ENCODE measurements at regions not wholly inside any gene's neighbourhood (a gene's known extent, or its start where the extent isn't known, plus 50 kb on each side); places are given as distances from the start of the nearest gene placed in this dataset.

DNA sequence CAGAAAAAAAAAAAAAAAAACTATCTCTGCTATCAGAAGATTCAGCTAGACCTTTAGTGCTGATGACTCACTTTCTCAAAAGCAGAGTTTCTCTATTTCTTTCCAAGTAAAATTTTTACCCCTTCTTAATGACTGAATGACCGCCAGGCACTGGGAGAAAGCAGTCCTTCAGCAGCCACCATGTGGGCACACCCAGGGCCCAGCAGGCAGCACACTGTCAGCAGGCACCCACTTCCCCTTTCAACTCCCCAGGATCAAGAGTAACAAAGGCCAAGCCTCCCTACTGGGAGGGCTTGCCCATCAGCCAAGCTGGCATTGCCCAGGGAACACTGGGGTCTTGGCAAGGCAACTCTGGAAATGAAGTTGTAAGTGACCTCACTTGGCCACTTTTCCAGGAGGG lies 201.9 kb upstream of the MAMLD1 start:
- H3K4me3 ChIP-seq (ENCODE audit: low read depth, low read length) = no peak overlapping the region
- no peak for DNase-seq (ENCODE audit: low read depth)
- TF ChIP-seq, protein P1, sequence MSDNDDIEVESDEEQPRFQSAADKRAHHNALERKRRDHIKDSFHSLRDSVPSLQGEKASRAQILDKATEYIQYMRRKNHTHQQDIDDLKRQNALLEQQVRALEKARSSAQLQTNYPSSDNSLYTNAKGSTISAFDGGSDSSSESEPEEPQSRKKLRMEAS (IDR thresholded peaks at IDR 0.05; ENCODE audit: low read depth, low read length) = no peak
- no peak for TF ChIP-seq POLR2A (IDR thresholded peaks at IDR 0.05; ENCODE audit: extremely low read depth, insufficient read length)
- TF ChIP-seq MYC (IDR thresholded peaks at IDR 0.05; ENCODE audit: low read depth, low read length) = no peak
- no peak for TF ChIP-seq CTCF (IDR thresholded peaks at IDR 0.05; ENCODE audit: low read depth, low read length)

GRCh38 chrX:150162141-150162540 lies 201.0 kb upstream of the MAMLD1 start:
- TF ChIP-seq POLR2A (IDR thresholded peaks at IDR 0.05; ENCODE audit: extremely low read depth, insufficient read length) (no peak), CTCF (IDR thresholded peaks at IDR 0.05; ENCODE audit: low read depth, low read length) (no peak), MYC (IDR thresholded peaks at IDR 0.05; ENCODE audit: low read depth, low read length) (no peak)
- TF ChIP-seq, protein P1 (IDR thresholded peaks at IDR 0.05; ENCODE audit: low read depth, low read length) = no peak
- no peak for DNase-seq (ENCODE audit: low read depth)
- H3K4me3 ChIP-seq (ENCODE audit: low read depth, low read length) = no peak overlapping the region

DNA sequence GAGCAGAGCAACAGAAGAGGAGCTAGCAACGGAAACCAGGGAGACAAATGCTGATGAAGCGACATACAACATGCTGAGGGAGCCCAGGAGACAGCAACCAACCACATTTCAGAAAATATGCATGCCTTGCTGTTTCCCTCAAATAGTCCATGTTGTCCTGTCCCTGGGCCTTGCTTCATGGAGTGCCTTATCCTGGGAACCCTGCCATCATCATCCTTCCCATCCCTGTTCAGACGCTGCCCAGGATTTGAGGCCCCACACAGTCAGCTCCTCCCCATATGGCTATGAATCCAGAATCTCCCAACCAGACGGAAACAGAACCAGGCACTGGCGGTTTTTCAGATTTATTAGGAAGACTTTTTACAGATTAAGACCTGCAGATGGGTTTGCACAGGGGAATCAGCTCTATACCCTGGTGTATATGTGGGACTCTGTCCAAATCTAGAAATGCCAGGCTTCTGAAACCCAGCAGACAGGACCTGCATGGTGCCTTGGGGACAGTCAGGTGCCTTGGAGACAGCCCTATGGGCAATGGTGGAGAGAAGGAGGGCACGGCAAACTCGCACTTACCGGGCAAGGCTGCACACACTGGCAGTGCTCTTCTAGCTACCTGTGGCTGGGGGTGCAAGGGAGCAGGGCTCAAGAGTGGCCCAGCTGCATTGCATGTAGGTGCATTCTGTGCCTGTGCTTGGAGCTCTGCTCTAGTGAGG lies 199.7 kb upstream of the MAMLD1 start:
- no peak for TF ChIP-seq MYC (IDR thresholded peaks at IDR 0.05; ENCODE audit: low read depth, low read length)
- TF ChIP-seq, protein P1 (IDR thresholded peaks at IDR 0.05; ENCODE audit: low read depth, low read length) = no peak
- TF ChIP-seq CTCF (IDR thresholded peaks at IDR 0.05; ENCODE audit: low read depth, low read length) = no peak
- TF ChIP-seq POLR2A (IDR thresholded peaks at IDR 0.05; ENCODE audit: extremely low read depth, insufficient read length) = no peak

GRCh38 chrX:150163956-150164726 lies 199.0 kb upstream of the MAMLD1 start:
- TF ChIP-seq CTCF (IDR thresholded peaks at IDR 0.05; ENCODE audit: low read depth, low read length) (no peak), POLR2A (IDR thresholded peaks at IDR 0.05; ENCODE audit: extremely low read depth, insufficient read length) (no peak), MYC (IDR thresholded peaks at IDR 0.05; ENCODE audit: low read depth, low read length) (no peak)
- TF ChIP-seq, protein P1 (IDR thresholded peaks at IDR 0.05; ENCODE audit: low read depth, low read length) = no peak
- no peak for DNase-seq (ENCODE audit: low read depth)
- no peak overlapping the region for H3K4me3 ChIP-seq (ENCODE audit: low read depth, low read length)

More for the DNA sequence above, 199.7 kb upstream of the MAMLD1 start:
- no peak for DNase-seq (ENCODE audit: low read depth)
- H3K4me3 ChIP-seq (ENCODE audit: low read depth, low read length) = no peak overlapping the region

DNA sequence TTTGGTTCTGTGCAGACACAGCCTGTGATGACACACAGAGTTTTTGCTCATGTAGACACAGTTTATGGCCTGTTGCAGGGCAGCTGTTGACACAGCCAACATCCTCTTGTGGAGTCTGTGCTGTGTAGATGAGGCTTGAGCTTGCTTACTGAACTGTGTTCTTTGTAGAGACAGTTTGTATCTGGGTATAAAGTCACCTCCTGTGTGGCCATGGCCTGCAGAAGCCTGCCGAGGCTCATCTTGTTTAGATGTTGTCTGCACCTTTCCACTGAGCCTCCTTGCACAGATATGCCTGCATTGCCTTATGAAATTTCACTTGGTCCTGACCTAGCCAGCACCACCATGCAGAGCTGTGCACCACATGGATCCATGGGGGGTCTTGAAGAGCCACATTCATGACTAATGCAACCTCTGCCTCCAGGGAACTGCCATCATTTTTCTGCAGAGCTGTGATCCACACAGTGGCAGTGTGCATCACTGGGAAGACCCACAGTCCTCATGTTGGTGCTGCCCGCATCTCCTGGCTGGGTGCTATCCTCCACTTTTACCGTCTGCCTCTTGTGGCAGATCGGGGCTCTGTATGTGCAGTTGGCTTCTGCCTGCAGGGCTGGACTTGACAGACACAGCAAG lies 198.0 kb upstream of the MAMLD1 start:
- DNase-seq (ENCODE audit: low read depth) = peak; percentile 2
- H3K4me3 ChIP-seq (ENCODE audit: low read depth, low read length) = no peak overlapping the region
- no peak for TF ChIP-seq POLR2A (IDR thresholded peaks at IDR 0.05; ENCODE audit: extremely low read depth, insufficient read length)
- no peak for TF ChIP-seq CTCF (IDR thresholded peaks at IDR 0.05; ENCODE audit: low read depth, low read length)
- TF ChIP-seq MYC (IDR thresholded peaks at IDR 0.05; ENCODE audit: low read depth, low read length) = no peak
- TF ChIP-seq, protein P1 (IDR thresholded peaks at IDR 0.05; ENCODE audit: low read depth, low read length) = no peak
